GM21390 (cell line): ENCODE measurements at regions not wholly inside any gene's neighbourhood (a gene's known extent, or its start where the extent isn't known, plus 50 kb on each side); places are given as distances from the start of the nearest gene placed in this dataset.
"Not testable (repeated sequence)": the region's sequence is repeated elsewhere in the genome, so short reads cannot be mapped to it uniquely, and the experiment has no call there.

Source experiments
- ATAC-seq: cut with Tn5 transposase; IDR thresholded peaks from one replicate; pipeline ENCODE4 v1.9.1; 2021; ENCODE audit not compliant: unreplicated experiment

DNA sequence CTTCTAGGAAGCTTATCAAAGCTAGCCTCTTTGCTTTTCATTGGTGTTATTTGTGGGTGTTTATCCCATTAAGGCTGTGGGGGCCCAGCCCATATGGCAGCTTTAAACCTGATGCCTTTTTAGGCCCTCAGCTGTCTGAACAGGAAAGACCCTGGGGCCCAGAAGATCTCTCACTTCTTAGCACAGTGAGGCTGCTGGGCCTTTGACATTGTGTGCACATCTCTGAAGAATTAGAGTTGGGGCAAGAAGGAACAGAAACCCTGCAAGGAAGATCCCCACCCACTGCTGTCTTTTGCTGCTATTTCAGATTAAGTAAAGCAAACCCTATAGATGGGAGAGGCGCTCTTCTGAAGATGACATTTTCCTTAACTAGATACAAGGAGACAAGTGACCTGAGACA is 250.0 kb downstream of the SMAD2 start:
- peak; percentile 72 for ATAC-seq

DNA sequence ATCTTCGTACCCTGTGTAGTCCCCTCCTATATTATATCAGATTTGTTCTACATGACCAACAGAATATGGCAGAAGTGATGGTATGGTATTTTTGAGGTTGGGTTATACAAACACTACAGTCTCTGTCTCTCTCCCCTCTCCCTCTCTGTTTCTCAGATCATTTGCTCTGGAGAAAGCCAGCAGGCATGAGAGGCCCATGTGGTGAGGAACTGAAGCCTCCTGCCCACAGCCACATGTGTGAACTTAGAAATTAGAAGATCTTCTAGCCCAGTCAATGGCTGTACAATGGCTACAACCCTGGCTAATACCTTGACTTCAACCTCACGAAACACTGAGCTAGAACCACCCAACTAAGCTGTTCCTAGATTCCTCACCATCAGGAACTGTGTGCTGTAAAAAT is 250.6 kb downstream of the SMAD2 start:
- ATAC-seq, result peak; percentile 74

DNA sequence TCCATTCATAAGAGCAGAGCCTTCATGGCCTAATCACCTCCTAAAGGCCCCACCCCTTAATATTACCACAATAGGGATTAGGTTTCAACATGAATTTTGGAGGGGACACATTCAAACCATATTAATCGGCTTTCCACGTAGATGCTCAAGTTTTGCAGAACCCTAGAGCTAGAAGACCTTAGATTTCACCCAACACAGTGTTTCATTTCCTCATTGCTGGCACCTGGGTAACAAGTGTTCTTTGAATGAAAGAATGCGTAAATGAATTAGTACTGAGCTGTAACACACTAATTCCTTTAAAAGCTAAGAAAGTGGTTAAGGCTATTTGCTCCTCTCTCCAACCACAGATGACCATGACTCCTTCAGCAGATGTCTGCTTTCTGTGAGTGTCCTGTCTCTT is 252.5 kb downstream of the SMAD2 start:
- ATAC-seq, result no peak

DNA sequence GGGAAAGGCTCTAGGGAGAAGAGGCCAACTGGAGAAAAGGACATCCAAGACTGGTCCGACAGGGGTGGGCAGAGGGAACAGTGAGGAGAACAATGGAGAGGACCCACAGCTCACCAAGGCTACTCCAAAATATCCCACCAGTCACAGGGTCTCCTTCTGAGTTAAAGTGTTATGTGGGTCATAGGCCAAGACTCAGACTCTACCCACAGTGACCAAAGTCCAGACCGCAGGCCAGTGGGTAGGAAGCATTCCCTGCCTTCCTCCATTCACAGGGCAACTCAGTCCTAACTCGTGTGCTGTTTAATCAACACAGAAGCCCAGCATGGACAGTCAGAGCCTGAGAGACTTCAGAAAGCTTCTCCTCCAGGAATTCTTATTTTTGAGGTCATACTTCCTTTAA is 260.6 kb downstream of the SMAD2 start:
- no peak for ATAC-seq

GRCh38 chr18:47658498-47658897 is 272.0 kb downstream of the SMAD2 start:
- ATAC-seq, result no peak

DNA sequence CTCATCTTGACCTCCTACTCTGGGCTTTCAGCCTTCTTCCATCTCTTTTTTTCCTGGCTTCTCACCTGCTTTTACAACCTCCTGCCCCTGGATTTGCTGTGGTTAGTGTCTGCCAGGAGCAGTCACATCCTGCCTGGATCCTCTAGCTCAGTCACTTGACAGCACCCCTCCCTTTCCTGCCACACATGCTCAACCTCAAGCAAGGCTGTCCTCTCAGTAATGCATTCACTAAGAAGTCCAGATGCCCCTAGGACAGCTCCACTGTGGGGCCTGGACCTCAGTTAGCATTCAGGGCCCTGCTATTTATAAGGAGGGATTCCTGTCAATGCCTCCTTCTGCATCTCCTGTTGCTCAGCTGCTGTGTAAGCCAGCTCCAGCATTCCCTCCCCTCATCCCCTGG is 275.5 kb downstream of the SMAD2 start:
- ATAC-seq, result no peak

DNA sequence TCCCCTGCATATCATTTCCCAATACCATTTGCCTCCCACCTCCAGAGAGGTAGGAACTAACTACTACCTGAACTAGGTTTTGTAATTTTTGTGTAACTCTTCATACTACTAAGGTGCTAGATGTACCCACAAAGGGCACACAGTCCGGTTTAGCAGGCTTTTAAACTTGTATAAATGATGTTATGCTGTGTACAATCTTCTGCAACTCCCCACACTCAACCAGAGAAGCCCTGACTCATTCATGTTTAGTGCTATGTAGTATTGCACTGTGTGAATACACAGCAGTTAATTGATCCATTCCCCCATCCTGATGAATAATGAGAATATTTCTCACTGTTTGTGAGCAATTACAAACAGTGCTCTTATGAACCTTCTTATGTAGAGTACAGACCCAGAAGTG is 285.6 kb downstream of the SMAD2 start:
- ATAC-seq, result no peak

DNA sequence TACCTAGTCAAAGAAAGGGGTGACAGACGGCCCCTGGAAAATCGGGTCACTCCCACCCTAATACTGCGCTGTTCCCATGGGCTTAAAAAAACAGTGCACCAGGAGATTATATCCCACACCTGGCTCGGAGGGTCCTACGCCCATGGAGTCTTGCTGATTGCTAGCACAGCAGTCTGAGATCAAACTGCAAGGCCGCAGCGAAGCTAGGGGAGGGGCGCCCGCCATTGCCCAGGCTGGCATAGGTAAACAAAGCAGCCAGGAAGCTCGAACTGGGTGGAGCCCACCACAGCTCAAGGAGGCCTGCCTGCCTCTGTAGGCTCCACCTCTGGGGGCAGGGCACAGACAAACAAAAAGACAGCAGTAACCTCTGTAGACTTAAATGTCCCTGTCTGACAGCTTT is 292.9 kb downstream of the SMAD2 start:
- not testable (repeated sequence) for ATAC-seq

GRCh38 chr18:47635416-47635815 is 295.0 kb downstream of the SMAD2 start:
- no peak for ATAC-seq

DNA sequence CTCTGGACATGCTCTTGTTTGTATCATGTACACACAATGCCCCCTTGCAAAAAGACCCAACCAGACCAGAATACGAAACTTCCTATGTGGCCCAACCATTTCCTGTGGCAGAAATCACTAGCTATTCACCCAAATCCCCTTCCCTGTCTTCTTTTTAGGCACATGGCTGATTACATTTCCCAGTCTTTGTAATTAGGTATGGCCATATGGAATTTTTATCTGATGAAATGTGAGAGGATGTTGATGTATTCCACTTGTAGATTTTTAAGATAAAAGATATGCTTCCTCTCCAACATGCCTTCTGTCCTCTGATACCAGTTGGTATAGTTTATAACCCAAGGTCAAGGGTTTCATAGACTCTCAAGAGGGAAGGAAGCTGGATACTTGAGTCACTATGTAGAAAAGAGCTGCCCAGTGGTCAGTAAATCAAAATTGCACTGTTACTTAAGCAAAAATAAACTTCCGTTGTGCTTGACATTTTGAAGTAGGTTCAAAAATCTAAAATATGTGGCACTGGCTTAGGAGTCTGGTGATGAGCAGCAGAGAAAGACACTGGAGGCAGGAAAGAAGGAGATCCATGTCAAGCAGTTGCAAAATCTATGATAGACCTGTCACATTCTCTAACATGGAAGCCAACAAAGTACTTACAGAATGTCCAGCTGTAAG is 297.4 kb downstream of the SMAD2 start:
- ATAC-seq, result no peak

- no peak for ATAC-seq
Observed at GRCh38 chr18:47628893-47629292, 301.6 kb downstream of the SMAD2 start.

GRCh38 chr18:47628240-47628781 is 302.1 kb downstream of the SMAD2 start:
- ATAC-seq, result no peak

- no peak for ATAC-seq
Observed at GRCh38 chr18:47627030-47627429, 303.4 kb downstream of the SMAD2 start.

GRCh38 chr18:47619771-47620448 is 310.5 kb downstream of the SMAD2 start:
- no peak for ATAC-seq

GRCh38 chr18:47618758-47619157 is 311.7 kb downstream of the SMAD2 start:
- ATAC-seq, result no peak

- ATAC-seq, result no peak
Observed at GRCh38 chr18:47615043-47615442, 315.4 kb downstream of the SMAD2 start.

- ATAC-seq, result no peak
Observed at GRCh38 chr18:47613929-47614328, 316.5 kb downstream of the SMAD2 start.

DNA sequence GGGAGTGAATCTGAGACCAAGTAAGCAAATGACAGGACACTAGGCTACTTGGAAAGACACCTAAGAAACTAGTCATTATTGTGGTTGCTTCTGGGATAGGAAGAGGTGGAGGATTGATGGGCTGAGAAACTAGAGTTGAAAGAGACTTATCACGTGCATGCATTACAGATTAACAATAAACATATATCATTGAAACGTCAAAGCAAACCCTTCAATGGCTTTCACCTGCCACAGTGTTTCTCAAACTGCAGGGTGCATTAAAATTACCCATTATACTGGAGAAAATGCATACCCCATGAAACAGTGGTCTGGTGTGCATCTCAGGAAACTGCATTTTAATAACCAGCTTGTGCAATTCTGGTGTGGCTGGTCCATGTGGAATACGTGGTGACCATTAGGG is 318.8 kb downstream of the SMAD2 start:
- ATAC-seq, result no peak

GRCh38 chr18:47606526-47606925 is 323.9 kb downstream of the SMAD2 start:
- ATAC-seq, result no peak

- no peak for ATAC-seq
Observed at GRCh38 chr18:47605093-47605492, 325.4 kb downstream of the SMAD2 start.

DNA sequence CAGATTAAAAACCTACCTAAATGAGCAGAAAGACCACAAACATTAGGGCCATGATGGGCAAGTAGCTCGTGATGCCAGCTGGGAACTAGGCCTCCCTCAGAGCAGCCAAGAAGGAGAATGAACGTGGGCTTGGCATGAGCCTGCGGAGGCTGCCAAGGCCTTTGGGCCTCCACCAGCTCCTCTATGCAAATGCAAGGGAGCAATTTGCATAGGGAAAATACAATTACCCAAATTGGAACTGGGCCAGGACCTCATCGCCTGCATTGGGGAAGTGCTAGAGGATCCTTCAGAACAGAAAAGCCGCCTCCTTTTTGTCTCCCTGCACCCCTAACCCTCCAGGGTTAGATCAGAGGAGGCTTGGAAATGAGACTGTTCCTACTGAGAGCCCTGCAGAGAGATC is 326.4 kb downstream of the SMAD2 start:
- ATAC-seq, result no peak

GRCh38 chr18:47603158-47603557 is 327.3 kb downstream of the SMAD2 start:
- ATAC-seq, result no peak
